ENCODE measurements at regions not wholly inside any gene's neighbourhood (a gene's known extent, or its start where the extent isn't known, plus 50 kb on each side); places are given as distances from the start of the nearest gene placed in this dataset.

GRCh38 chr3:132981719-132982118 lies 56.5 kb upstream of the TMEM108 start:
- in situ Hi-C loops (cut with MboI), result no loop called here

GRCh38 chr3:132980102-132980501 lies 58.1 kb upstream of the TMEM108 start:
- Histone ChIP-seq H4K20me1 (replicated peaks; ENCODE audit: control insufficient read depth, insufficient read depth, low read length) (no peaks in the 10 kb centered on the region), H3K27me3 (ENCODE audit: control insufficient read depth in 2 of 2, insufficient read depth in 2 of 2, low read length in 2 of 2) (no peaks in the 10 kb centered on the region), H3K9ac (ENCODE audit: insufficient read depth in 1 of 2, low read depth in 2 of 2, low read length in 2 of 2) (no peak overlapping the region), H3K9me3 (replicated peaks; ENCODE audit: control insufficient read depth, insufficient read depth, low read depth, low read length) (no peaks in the 10 kb centered on the region), H2AFZ (ENCODE audit: low read depth, low read length) (no peak overlapping the region), H3K9me1 (ENCODE audit: control insufficient read depth, insufficient read depth, low read length) (no peaks in the 10 kb centered on the region), H3K27ac (ENCODE audit: extremely low read depth, low read depth, low read length) (no peak overlapping the region), H3K79me2 (ENCODE audit: control insufficient read depth, insufficient read depth, low read length) (no peaks in the 10 kb centered on the region), H3K4me1 (replicated peaks in 1 of 2; ENCODE audit: control insufficient read depth in 2 of 2, insufficient read depth in 2 of 2, low read length in 2 of 2) (no peaks in the 10 kb centered on the region), H3K4me2 (ENCODE audit: insufficient read depth, low read length) (no peak overlapping the region), H3K36me3 (ENCODE audit: control insufficient read depth, insufficient read depth, low read length) (no peaks in the 10 kb centered on the region), H3K4me3 (no peak overlapping the region)
- DNase-seq (ENCODE audit: extremely low read depth in 1 of 4, low spot score in 3 of 4) (no peak), FAIRE-seq (no peak), ATAC-seq (no peak)
- BruUV-seq (replicated peaks), result no TSS peak
- WGBS (ENCODE audit: insufficient coverage, low coverage, missing lambda C conversion rate), result 13% methylated on average over 1 of the region's 2 CpGs
- intact Hi-C loops (cut with micrococcal nuclease) (no loop called here), in situ Hi-C loops (cut with MboI) (no loop called here)
- ChIA-PET POLR2A (no interaction called here), CTCF (ENCODE audit: low intra/inter-chr PET ratio) (no interaction called here)
- no peak for TF ChIP-seq VEZF1 (CRISPR knock-in tag; IDR thresholded peaks at IDR 0.05)
- no peak for TF ChIP-seq PATZ1 (CRISPR knock-in tag; IDR thresholded peaks at IDR 0.05; ENCODE audit: borderline replicate concordance)
- TF ChIP-seq ZNF695 (CRISPR knock-in tag; IDR thresholded peaks at IDR 0.05), result no peak
- TF ChIP-seq HLTF (IDR thresholded peaks at IDR 0.05), result no peak
- no peak for TF ChIP-seq ZNF780A (CRISPR knock-in tag; IDR thresholded peaks at IDR 0.05)
- TF ChIP-seq MEF2D (tag; conservative IDR thresholded peaks at IDR 0.05; ENCODE audit: low read depth), result no peak
- TF ChIP-seq SNRNP70 (optimal IDR thresholded peaks at IDR 0.05; ENCODE audit: low read depth, low read length), result no peak
- no peak for TF ChIP-seq CBX3 (IDR thresholded peaks at IDR 0.05; ENCODE audit: borderline replicate concordance in 1 of 2, low read length in 2 of 2)
- no peak for TF ChIP-seq ZNF274 (IDR thresholded peaks at IDR 0.05; ENCODE audit: borderline replicate concordance, low read depth, low read length)
- TF ChIP-seq HDAC8 (tag; IDR thresholded peaks at IDR 0.05), result no peak
- TF ChIP-seq ATF2 (CRISPR knock-in tag; IDR thresholded peaks at IDR 0.05), result no peak
- TF ChIP-seq STAT5A (IDR thresholded peaks at IDR 0.05; ENCODE audit: borderline replicate concordance, low read length), result no peak

More at GRCh38 chr3:132981719-132982118, 56.5 kb upstream of the TMEM108 start:
- no peaks in the 10 kb centered on the region for H3K9me1 ChIP-seq (ENCODE audit: control insufficient read depth, insufficient read depth, low read length)
- intact Hi-C loops (cut with micrococcal nuclease), result no loop called here
- no peak overlapping the region for H3K27ac ChIP-seq (ENCODE audit: extremely low read depth, low read depth, low read length)
- ATAC-seq, result no peak
- TF ChIP-seq ZNF766 (CRISPR knock-in tag; conservative IDR thresholded peaks at IDR 0.05) (no peak), POU5F1 (IDR thresholded peaks at IDR 0.05; ENCODE audit: borderline replicate concordance, low read depth, low read length, partially characterized antibody) (no peak)
- no peaks in the 10 kb centered on the region for H3K79me2 ChIP-seq (ENCODE audit: control insufficient read depth, insufficient read depth, low read length)
- ChIA-PET CTCF (ENCODE audit: low intra/inter-chr PET ratio) (no interaction called here), POLR2A (no interaction called here)
- H3K36me3 ChIP-seq (ENCODE audit: control insufficient read depth, insufficient read depth, low read length), result no peaks in the 10 kb centered on the region
- DNase-seq (ENCODE audit: extremely low read depth in 1 of 4, low spot score in 3 of 4), result no peak
- no peak for FAIRE-seq
- H3K4me3 ChIP-seq, result no peak overlapping the region
- no peak overlapping the region for H2AFZ ChIP-seq (ENCODE audit: low read depth, low read length)
- no TSS peak for BruUV-seq (replicated peaks)
- H3K4me2 ChIP-seq (ENCODE audit: insufficient read depth, low read length), result no peak overlapping the region
- H3K9ac ChIP-seq (ENCODE audit: insufficient read depth in 1 of 2, low read depth in 2 of 2, low read length in 2 of 2), result no peak overlapping the region
- H3K9me3 ChIP-seq (replicated peaks; ENCODE audit: control insufficient read depth, insufficient read depth, low read depth, low read length), result no peaks in the 10 kb centered on the region
- no peaks in the 10 kb centered on the region for H4K20me1 ChIP-seq (replicated peaks; ENCODE audit: control insufficient read depth, insufficient read depth, low read length)
- H3K4me1 ChIP-seq (replicated peaks in 1 of 2; ENCODE audit: control insufficient read depth in 2 of 2, insufficient read depth in 2 of 2, low read length in 2 of 2), result no peaks in the 10 kb centered on the region
- no peaks in the 10 kb centered on the region for H3K27me3 ChIP-seq (ENCODE audit: control insufficient read depth in 2 of 2, insufficient read depth in 2 of 2, low read length in 2 of 2)
- WGBS (ENCODE audit: insufficient coverage, low coverage, missing lambda C conversion rate), result 27% methylated on average over 1 of the region's 1 CpG
